GM21360 (cell line): ENCODE measurements at regions not wholly inside any gene's neighbourhood (a gene's known extent, or its start where the extent isn't known, plus 50 kb on each side); places are given as distances from the start of the nearest gene placed in this dataset.
"Not testable (repeated sequence)": the region's sequence is repeated elsewhere in the genome, so short reads cannot be mapped to it uniquely, and the experiment has no call there.

Experiments used
- ATAC-seq: cut with Tn5 transposase; IDR thresholded peaks from one replicate; pipeline ENCODE4 v1.9.1; 2021; ENCODE audit warnings: mild to moderate bottlenecking, moderate library complexity; ENCODE audit not compliant: unreplicated experiment

- ATAC-seq: not testable (repeated sequence)
These were observed 144.7 kb upstream of the CRYM start for GRCh38 chr16:21422824-21423223.

DNA sequence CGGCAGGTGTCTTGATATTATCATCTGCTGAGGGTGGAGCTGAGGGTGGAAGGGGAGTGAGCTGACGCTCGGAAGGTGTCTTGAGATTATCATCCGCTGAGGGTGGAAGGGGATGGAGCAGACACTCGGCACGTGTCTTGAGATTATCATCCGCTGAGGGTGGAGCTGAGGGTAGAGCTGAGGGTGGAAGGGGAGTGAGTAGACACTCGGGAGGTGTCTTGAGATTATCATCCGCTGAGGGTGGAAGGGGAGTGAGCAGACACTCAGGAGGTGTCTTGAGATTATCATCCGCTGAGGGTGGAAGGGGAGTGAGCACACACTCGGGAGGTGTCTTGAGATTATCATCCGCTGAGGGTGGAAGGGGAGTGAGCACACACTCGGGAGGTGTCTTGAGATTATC, 126.6 kb upstream of the CRYM start:
- not testable (repeated sequence) for ATAC-seq

DNA sequence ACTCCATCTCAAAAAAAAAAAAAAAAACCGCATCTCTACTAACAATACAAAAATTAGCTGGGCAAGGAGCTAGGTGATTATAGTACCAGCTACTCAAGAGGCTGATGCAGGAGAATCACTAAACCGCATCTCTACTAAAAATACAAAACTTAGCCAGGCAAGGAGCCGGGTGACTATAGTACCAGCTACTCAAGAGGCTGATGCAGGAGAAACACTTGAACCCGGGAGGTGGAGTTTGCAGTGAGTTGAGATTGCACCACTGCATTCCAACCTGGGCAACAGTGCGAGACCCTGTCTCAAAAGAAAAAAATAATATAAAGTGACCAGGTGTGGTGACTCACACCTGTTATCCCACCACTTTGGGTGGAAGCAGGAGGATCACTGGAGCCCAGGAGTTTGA, 119.8 kb upstream of the CRYM start:
- not testable (repeated sequence) for ATAC-seq

GRCh38 chr16:21396545-21396944, 118.5 kb upstream of the CRYM start:
- not testable (repeated sequence) for ATAC-seq

DNA sequence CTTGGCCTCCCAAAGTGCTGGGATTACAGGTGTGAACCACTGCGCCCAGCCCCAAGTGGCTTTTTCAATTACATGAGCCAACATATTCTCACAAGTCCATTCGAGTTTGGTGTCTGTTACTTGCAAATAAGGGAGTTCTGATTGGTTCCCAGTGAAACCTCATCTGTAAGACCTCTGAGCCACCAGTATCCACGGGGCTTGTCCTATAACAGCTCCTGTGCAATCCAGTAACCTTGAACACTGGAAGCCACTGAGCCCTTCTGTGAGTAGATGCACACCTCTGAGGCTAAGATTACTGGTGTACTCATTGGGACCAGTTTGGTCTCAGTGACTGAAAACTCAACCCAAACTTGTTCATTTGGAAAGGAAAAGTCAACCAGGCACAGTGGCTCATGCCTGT, 112.5 kb upstream of the CRYM start:
- ATAC-seq: not testable (repeated sequence)

DNA sequence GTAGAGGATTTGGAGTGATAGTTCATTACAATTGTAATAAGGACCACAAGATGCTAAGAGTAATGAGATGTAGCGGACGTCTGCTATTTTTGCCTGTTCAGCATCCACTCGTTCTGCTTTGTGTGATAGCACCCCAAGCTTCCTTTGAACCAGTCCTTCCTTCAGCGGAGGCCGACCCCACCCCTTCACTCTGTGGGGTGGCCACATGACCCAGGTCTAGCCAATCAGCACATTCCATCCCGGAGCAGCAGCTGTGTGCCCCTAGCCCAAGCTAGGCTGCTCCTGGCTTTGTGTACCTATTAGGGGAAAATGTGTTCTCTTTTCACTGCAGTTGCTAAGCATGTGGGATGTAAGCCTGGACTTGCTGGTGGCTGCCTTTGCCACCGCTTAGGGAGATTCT, 111.8 kb upstream of the CRYM start:
- not testable (repeated sequence) for ATAC-seq

DNA sequence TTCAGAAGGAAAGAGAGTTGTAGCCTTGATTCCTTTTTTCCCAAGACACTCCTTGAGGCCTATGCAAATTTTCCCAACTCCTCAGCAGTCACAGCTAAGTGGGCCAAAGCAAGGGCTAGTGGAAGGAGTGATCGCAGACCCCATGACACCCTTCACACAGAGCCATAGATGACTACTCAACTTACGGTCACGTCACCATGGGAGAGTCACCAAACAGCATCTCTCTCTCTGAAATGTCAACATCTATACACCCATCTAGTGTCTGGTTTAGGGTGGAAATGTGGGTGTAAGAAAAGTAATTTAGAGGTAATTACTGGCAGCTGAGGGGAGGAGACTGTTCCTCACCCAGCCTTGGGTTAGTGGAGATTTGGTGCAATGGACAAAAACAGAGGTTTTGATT, 109.7 kb upstream of the CRYM start:
- ATAC-seq: not testable (repeated sequence)

GRCh38 chr16:21386201-21386915, 108.3 kb upstream of the CRYM start:
- not testable (repeated sequence) for ATAC-seq

- ATAC-seq: not testable (repeated sequence)
These were observed 105.6 kb upstream of the CRYM start for GRCh38 chr16:21383682-21384081.

DNA sequence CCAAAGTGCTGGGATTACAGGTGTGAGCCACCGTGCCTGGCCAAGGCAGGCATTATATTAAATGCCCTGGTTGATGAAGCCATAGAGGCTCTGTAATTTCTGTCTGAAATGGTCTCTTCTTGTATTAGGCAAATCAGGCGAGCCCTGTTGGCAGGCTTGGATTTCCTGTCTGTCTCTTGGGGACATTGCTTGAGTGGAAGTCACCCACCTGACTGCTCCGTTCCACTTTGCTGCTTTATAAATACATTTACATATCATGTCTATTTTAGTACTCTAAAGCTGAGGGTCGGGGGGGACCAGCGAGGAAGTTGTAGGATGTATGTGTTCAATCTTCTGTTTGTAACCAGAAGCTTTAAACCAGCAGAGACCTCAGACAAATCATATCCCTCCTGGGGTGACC, 101.6 kb upstream of the CRYM start:
- peak; percentile 51 for ATAC-seq

GRCh38 chr16:21376196-21376899, 98.3 kb upstream of the CRYM start:
- not testable (repeated sequence) for ATAC-seq

- not testable (repeated sequence) for ATAC-seq
These were observed 97.2 kb upstream of the CRYM start for GRCh38 chr16:21375334-21375733.

DNA sequence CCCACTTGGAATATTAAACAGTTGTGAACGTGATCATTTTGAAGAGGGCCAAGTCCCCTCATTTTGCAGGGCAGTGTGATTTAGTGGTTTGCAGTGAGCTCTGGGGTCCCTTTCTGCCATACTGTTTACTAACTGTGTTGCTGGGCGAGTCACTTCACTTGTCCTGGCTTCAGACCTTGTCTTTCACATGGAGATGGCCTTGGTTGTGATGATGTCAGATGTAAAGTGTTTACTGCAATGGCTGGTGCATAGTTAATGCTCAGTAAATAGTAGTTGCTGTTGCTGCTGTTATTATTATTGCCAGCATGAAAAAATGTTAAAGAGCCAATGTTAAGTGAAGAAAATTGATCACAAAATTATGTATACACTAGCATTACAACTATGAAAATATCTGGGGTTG, 95.4 kb upstream of the CRYM start:
- ATAC-seq: not testable (repeated sequence)

DNA sequence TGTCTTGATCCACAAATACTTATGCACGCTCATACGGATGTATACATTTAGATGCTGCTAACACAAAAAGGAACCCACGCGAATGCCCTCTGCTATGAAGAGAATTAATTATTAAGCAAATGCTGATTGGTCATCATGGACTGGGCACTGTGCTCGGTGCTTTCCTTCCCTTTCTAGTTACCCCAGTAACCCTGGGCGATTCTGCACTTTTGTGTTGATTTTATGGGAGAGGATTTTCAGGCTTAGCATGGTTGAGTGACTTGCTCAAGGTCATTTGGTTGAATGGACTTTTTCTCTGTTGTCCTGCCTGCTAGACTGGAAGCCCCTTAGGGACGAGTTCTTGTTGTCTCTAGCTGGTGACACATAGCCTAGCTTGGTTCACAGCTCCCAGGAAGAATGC, 94.8 kb upstream of the CRYM start:
- not testable (repeated sequence) for ATAC-seq

DNA sequence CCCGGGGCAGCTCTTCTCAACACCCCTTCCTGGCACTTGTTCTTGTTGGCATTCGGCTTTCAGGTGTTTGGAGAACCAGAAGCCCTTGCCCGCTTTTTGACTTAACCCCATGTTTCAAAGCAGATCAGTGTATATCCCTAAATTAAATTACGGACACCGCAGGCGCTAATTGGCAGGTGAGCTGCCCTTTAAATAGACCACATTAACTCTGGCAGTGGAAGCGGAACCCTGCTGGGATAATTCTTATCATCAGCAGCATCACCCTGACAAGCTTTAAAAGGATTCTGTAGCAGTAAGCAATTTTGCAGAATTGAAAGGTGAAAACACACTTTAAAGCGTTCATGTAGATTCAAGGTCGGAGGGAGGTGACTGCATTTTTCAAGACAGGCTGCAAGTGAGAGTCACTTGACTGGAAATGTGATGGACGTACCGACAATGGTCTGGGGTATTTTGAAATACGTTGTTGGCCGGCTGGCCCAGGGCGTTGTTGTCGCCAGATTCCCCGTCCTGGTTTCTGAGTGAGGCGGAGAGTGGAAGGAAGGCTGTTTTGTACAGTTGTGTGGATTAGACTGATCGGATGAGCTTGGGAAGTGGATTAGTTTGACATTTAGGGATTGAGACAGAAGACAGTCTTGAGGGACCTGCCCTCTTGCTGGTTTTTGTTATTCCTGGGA, 94.2 kb upstream of the CRYM start:
- not testable (repeated sequence) for ATAC-seq

GRCh38 chr16:21370791-21371190, 92.7 kb upstream of the CRYM start:
- not testable (repeated sequence) for ATAC-seq

- ATAC-seq: not testable (repeated sequence)
These were observed 91.2 kb upstream of the CRYM start for GRCh38 chr16:21368973-21369942.

DNA sequence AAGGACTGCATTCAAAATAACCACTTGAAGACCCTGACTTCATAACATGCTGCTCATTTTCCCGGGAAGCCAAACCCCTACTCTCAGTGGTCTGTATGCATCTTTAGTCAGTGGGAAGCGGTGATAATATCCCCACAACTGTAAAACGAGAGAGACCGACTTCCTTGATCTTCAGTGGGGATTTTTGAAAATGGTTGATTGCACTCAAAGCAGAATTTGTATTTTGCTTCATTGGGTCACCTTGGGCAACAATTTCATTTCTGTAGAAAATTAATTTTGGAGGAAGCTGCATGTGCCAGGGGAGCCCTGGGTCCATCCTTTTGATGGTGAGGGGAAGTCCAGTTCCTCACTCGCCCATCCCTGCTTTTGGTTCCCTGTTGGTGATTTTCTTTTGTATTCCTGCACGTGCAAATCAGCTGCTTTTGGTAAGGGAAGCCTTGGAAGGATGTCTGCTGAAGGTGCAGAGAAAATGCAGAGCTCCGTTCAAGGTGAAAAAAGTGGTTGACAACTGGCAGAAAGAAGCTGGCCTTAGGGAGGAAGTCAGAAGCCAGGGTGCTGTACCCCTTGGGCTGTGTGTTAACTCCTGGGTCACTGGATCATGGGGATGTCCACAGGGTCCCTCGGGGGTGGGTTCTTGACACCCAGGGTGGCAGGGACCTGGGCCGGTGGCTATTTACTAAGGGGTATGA, 89.8 kb upstream of the CRYM start:
- not testable (repeated sequence) for ATAC-seq

DNA sequence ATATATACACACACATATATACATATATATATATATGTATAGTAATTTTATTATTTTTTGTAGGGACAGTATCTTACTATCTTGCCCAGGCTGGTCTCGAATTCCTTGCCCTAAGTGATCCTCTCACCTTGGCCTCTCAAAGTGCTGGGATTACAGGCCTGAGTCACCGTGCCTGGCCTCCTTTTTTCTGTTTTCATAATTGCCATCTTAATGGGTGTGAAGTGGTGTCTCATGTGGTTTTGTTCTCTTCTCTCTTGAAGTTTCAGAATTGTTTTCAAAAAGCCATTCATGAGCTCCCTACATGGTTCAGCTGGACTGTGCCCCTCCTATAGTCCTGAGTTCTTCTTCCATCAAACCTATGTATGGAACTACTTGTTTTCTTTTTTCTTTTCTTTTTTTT, 88.9 kb upstream of the CRYM start:
- not testable (repeated sequence) for ATAC-seq

- ATAC-seq: not testable (repeated sequence)
These were observed 87.5 kb upstream of the CRYM start for GRCh38 chr16:21365541-21365940.
